GM23338 (cell line): ENCODE measurements at regions not wholly inside any gene's neighbourhood (a gene's known extent, or its start where the extent isn't known, plus 50 kb on each side); places are given as distances from the start of the nearest gene placed in this dataset.

Experiments used
- CREB1 ChIP-seq: fragments of 250-450 bp; sonication (Bioruptor Pico); IDR thresholded peaks from 2 replicates; pipeline ENCODE4 v1.5.0; 2020; ENCODE audit warnings: low read depth, mild to moderate bottlenecking, moderate library complexity
- CTCF ChIP-seq, 2 experiments: fragments of 200-600 bp in 1 of 2; sonication (generic) in 1 of 2; conservative IDR thresholded peaks; 2 replicates each; pipeline versions ENCODE4 v1.5.1 to v1.6.1; 2016 to 2017; ENCODE audit warnings: antibody characterized with exemption in 2 of 2, low read depth in 2 of 2, mild to moderate bottlenecking in 2 of 2, moderate library complexity in 1 of 2
- ETS1 ChIP-seq: IDR thresholded peaks from 2 replicates; pipeline ENCODE4 v1.6.1; 2016; ENCODE audit warnings: antibody characterized with exemption
- EZH2 ChIP-seq: fragments of 200-600 bp; sonication (generic); IDR thresholded peaks from one replicate; pipeline ENCODE4 v1.8.0; 2017; ENCODE audit warnings: antibody characterized with exemption, mild to moderate bottlenecking, low read depth; ENCODE audit not compliant: unreplicated experiment
- EZH2phosphoT487 ChIP-seq: fragments of 200-600 bp; sonication (generic); IDR thresholded peaks from one replicate; pipeline ENCODE4 v1.8.1; 2018; ENCODE audit warnings: antibody characterized with exemption; ENCODE audit not compliant: unreplicated experiment
- NANOG ChIP-seq: IDR thresholded peaks from 2 replicates; pipeline ENCODE4 v1.6.1; 2016; ENCODE audit warnings: antibody characterized with exemption, borderline replicate concordance
- POLR2AphosphoS5 ChIP-seq: IDR thresholded peaks from 2 replicates; pipeline ENCODE4 v1.6.1; 2016; ENCODE audit warnings: antibody characterized with exemption, low read depth
- REST ChIP-seq: IDR thresholded peaks from one replicate; pipeline ENCODE4 v1.6.1; 2018; ENCODE audit warnings: antibody characterized with exemption; ENCODE audit not compliant: unreplicated experiment
- ZNF114 ChIP-seq: fragments of 250-450 bp; sonication (Bioruptor Pico); IDR thresholded peaks from 2 replicates; pipeline ENCODE4 v1.5.0; 2020; ENCODE audit warnings: mild to moderate bottlenecking, moderate library complexity
- ZNF331 ChIP-seq: fragments of 250-450 bp; sonication (Bioruptor Pico); IDR thresholded peaks from 2 replicates; pipeline ENCODE4 v1.5.0; 2020; ENCODE audit warnings: low read depth, mild to moderate bottlenecking, moderate library complexity
- ZNF462 ChIP-seq: fragments of 250-450 bp; sonication (Bioruptor Pico); IDR thresholded peaks from 2 replicates; pipeline ENCODE4 v1.5.0; 2020; ENCODE audit warnings: mild to moderate bottlenecking, moderate library complexity

GRCh38 chr6:87832025-87832825, 130.2 kb upstream of the AKIRIN2 start:
- TF ChIP-seq ZNF462 (CRISPR knock-in tag) (no peak), CREB1 (CRISPR knock-in tag) (no peak), CTCF (conservative IDR thresholded peaks at IDR 0.05; ENCODE audit: low read depth in 2 of 2) (peak; percentile 43 to 62), ZNF114 (CRISPR knock-in tag) (no peak), REST (no peak), EZH2 (no peak), EZH2phosphoT487 (no peak), ETS1 (no peak), POLR2AphosphoS5 (no peak), NANOG (no peak), ZNF331 (CRISPR knock-in tag) (no peak)
